OCI-LY1 (cell line): ENCODE measurements at regions not wholly inside any gene's neighbourhood (a gene's known extent, or its start where the extent isn't known, plus 50 kb on each side); places are given as distances from the start of the nearest gene placed in this dataset.

Source experiments
- CTCF ChIP-seq: fragments of 200-600 bp; sonication (generic), shearing (Covaris generic); IDR thresholded peaks from 2 replicates; pipeline ENCODE4 v1.5.1; 2017; ENCODE audit warnings: mild to moderate bottlenecking, antibody characterized with exemption, low read length, moderate library complexity, mixed read lengths
- EZH2 ChIP-seq: fragments of 200-600 bp; sonication (generic), shearing (Covaris generic); IDR thresholded peaks from 2 replicates; pipeline ENCODE4 v1.8.0; 2017; ENCODE audit warnings: borderline replicate concordance, mixed run types, mild to moderate bottlenecking, antibody characterized with exemption, low read length, moderate library complexity, mixed read lengths

GRCh38 chr13:34749046-34749445, 193.0 kb upstream of the NBEA start:
- TF ChIP-seq CTCF (no peak), EZH2 (no peak)
